NCI-H1694 treated with DMSO at 0.1 percent for 48 hours (cell line): ENCODE measurements at regions not wholly inside any gene's neighbourhood (a gene's known extent, or its start where the extent isn't known, plus 50 kb on each side); places are given as distances from the start of the nearest gene placed in this dataset.

Experiments used
- DNase-seq: peaks from one replicate; lab custom pipeline; 2025; lab: John Stamatoyannopoulos, UW

DNA sequence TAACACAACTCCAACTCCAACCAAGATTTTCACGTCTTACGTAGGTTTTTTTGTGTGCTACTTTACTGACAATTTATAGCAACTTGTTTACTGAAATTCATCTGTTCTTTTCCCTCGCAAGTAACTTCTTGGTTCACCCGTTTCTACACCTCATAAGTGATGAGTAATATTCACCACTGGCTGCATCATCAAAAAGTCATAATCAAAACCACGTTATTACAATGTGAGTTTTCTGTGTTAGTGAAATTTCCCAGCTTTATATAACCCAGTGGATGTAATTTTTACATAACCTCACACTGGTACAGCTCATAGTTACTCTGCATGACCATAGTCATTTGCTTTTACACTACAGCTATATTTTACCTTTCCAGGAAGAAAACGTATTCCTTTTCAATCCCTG, 401.1 kb upstream of the LYPLAL1 start:
- no peak for DNase-seq

DNA sequence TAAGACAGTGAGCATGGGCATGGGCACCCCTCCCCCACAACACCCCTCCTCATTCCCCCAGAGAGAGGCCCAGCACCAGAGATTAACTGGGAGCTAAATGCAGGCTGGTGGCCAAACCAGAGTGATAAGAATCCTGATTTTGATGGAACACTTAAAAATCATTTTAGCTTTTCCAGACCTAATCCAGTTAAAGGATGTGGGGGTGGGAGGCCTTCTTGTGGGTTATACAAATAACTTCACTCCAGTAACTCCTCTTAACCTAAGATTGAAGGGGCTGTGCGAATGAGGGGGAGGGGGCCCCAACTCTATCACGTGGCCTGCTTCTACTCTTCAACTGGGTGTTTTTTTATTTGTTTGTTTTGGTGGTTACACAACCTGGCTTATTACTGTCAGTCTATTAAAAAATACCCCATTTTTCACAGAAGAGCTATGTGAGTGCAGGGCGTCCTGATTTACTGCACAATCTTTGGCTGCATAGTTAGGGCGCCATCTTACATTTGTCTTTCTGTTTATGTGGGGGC, 398.1 kb upstream of the LYPLAL1 start:
- no peak for DNase-seq

DNA sequence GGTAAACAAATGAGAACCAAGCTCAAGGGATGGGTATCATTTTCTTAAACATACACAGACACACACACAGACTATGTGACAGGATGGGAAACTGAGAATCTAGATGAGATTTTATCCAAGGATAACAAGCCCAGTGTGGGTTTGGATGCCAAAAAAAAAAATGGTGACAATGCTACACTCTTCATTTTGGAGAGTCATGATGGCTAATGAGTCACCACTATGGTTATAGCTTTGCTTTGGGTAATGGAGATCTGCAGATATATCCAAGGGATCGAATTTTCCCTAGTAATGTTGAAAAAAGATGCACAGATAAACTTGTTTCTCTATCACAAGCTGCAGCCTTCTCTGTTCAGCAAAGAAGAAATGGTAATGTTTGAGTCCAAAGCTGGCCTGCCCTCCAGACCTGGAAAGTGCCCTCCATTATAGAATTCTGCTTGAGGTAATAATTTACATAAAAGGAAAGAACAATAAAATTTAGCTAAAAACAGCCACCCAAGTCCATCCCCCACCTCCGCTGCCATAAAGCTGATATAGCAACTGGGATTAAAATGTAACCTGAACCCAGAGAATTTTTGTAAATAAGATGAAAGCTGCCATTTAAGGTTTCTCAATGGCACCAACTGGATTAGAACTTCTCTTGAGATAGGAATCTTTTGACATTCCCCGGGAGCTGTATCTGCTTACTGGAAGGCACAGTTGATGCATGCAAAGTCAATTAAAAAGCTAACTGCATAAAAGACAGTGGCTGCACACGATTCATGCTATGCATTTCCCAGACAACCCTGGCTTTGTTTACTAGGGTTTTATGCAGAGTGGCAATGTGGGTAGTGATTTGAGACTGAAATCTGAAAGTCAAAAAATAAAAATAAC, 395.2 kb upstream of the LYPLAL1 start:
- no peak for DNase-seq

DNA sequence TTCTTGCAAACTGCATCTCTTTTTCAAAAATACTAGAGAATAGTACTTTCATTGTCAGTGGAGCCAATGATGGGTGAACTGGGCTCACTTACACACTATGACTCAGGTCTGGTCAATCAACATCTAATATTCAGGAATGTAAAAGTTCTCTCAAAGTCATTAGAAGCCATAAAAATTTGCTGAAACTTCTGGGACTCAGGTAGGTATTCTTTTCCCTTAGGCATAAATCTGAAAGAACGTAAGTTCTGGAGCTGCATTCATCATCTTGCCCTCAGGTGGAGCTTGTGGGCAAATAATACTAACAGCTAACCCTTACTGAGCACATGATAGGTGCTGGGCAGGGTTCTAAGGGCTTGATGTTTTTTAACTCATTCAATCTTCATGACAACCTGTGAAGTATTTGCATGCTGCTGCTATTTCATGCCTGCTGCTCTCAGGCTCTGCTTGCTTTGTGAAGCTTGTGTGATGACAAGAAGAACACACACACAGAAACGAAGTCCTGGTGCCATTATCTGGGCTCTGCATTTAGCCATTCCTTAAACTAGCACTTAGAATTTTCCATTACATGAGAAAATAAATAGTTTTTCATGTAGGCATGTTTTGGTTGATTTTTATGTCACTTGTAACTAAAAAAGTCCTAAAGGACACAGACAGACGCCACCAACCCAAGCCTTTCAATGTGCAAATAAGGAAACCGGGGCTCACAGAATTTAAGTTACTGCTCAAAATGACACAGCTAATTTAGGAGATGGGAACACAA, 394.2 kb upstream of the LYPLAL1 start:
- no peak for DNase-seq

DNA sequence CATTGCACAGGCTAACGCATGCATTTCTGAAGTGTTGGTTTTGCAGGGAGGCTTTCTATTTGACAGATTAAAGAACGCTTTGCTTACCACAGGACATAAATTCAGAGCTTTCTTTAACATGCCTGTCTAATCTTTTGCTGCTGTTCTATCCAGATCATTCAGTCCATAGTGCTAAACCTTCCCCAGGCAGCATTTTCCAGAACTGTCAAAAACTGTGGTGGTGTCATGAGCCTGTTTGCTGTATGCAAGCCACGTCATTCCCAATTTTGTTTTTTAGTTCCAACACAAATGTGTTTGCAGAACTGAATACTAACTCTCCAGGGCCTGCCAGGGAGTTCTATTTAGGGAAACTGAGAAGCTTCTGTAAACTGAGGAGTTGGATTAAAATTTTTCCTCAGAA, 390.5 kb upstream of the LYPLAL1 start:
- no peak for DNase-seq

DNA sequence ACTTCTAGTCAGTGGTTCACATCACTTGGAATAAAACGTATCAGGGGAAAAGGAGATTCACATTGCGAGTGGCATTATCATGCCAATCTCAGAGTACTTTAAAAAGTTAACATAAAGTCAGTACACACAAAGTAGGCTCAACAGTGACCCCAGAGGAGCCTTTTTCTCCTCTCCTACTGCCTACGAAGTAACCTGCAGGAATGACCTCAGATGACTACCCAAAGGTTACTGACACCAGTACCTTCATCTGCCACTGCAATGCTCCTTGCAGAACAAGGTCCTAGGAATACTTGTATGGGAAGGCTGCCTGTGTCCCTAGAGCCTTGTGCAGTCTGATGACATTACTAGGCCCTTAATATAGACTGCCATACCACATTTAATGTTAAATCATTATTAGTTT, 389.8 kb upstream of the LYPLAL1 start:
- DNase-seq = no peak

DNA sequence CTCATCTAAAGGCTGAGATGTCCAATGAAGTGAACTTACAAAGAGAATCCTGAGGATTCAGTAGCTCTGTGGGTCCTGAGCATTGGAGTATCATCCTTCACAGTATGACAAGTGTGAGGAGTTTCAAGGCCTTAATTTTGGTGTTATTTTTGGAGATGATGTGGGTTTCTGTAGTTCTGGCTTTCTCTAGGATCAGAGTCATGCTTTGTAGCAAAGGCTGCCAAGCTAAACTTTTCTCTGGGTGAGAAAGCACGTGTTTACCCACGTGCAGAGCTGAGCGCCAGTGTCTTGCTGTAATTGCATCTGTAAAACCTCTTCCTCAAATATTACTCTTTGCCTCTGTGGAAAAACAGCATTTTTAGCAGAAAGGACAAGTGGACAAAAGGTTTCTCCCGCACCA, 387.8 kb upstream of the LYPLAL1 start:
- no peak for DNase-seq

DNA sequence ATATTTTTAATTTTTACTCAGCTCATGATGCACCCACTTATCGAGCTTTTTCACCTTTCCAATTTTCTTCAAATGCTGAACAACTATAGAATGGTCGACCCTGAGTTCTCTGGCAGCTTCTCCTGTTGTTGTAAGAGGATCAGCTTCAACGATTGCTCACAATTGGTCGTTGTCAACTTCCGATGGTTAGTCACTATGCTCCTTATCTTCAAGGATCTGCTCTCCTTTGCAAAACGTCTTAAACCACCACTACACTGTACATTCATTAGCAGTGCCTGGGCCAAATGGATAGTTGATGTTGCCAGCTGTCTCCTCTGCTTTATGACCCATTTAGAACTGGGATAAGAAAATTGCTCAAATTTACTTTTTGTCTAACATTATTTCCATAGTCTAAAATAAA, 385.9 kb upstream of the LYPLAL1 start:
- DNase-seq = no peak

DNA sequence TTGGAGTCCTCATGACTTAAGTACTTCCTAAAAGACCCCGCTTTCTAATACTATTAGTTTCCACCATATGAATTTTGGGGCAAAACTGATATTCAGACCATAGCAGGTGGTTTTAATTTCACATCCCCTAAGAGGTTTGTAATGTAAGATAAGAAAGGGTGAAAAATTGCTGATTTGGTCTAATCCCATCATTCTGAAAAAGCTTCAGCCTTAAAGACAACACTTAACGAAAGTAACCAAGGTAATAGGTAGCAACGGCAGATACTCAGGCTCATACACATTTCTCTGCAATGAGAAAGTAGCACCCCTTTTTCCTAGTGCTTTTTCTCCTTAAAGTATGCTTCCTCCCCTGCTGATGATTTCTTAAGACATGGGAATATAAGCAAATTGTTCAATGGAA, 376.9 kb upstream of the LYPLAL1 start:
- DNase-seq = no peak

DNA sequence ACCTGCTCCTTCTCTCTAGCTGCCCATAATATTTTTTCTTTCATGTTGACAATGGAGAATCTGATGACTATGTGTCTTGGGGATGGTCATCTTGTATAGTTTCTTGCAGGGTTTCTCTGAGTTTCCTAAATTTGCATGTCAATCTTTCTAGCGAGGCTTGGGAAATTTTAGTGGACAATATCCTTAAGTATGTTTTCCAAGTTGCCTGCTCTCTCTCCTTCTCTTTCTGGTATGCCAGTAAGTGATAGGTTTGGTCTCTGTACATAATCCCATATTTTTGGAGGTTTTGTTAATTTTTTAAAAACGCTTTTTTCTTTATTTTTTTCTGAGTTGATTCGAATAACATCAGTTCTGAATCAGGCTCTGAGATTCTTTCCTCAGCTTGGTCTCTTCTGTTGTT, 370.9 kb upstream of the LYPLAL1 start:
- DNase-seq = no peak

DNA sequence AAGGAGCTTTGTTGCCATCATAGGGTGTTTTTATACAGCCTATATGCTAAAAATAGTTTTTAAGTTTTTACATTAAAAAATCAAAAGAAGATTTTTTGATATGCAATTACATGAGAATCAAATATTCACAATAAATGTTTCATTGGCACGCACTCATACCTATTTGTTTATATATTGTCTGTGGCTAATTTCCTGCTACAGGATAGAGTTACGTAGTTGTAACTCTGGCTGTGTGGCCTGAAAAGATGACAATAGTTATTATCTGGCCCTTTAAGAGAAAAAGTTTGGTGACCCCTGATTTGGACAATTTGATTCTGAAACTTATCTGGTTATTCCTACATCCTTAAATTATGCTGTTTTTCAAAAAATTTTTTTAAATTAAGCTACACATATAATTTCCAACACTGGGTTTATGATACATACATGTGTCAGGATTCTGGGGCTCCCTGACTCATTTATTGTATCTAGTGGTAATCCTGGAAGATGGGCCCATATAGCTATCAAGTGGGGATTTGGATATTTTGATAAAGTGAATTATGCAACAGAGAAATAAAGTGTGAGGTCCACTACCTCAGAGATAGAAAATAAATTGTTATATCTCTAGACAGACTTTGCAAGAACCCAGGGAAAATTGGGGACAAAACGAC, 370.2 kb upstream of the LYPLAL1 start:
- DNase-seq = no peak

DNA sequence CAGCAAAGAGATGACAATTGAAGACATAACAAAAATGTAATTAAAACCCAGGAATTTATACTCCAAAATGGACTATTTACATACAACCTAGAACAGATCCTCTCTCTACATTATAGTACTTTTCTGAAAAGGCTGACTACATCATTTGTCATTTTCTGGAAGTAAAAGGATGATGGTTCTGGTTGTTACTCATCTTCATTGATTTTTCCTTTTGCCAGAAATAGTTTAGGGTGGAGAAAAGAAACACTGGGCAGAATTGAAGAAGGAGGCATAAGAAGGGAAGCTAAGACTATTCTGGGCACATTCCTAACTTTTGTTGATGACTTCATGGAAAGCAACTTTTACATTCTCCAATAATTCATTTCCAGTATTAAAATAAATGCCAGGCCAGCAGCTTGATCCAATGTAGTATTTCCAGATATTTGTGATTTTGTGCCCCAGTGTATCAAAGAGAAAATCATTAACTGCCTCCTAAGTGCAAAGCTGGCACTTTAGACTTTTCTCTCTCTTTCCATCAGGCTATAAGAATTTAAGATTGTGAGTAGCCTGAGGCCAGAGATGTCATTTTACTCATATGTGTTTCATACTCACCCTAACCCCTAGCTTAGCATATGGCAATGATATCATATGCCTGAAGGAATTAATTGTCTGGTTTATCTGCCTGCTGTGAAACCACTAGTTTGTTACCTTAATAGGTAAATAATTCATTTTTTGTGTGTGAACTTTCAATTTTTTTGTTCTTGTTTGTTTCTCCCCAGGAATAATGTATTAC, 369.5 kb upstream of the LYPLAL1 start:
- no peak for DNase-seq

DNA sequence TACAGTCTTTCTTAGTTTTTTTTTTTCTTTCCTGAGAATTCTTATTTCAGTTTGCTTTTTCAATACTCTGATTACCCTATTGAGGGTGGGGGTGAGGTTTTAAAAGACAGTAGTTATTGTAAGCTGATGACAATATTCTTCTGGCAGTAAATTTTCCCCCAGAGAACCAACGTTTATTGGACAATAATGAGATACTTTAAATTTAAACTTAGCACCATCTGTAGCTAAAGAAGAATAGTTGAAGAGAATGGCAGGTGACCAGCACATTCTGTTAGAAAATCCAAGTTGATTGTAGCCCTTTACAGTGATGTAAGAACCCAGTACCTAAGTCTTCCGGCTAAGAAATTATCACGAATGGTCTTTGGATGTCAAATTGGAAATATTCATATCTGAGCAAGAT, 364.6 kb upstream of the LYPLAL1 start:
- no peak for DNase-seq

DNA sequence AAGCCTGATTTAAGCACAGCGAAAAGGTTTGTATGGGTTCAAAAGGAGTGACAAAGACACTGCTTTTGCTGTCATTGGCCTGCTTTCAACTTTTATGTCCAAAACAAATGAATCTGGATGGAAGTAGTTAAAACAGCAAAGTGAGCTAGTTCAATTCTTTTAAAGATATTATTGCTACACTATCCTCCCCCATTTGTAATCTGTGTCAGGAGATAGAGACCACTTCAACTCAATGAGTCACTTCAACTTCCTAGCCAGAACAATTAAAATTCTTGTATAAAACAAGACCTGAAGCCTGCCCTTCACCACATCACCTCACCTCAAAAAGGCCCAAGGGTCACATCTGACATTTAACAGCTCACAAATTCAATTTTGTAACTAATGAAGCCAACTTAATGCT, 364.1 kb upstream of the LYPLAL1 start:
- DNase-seq = no peak

DNA sequence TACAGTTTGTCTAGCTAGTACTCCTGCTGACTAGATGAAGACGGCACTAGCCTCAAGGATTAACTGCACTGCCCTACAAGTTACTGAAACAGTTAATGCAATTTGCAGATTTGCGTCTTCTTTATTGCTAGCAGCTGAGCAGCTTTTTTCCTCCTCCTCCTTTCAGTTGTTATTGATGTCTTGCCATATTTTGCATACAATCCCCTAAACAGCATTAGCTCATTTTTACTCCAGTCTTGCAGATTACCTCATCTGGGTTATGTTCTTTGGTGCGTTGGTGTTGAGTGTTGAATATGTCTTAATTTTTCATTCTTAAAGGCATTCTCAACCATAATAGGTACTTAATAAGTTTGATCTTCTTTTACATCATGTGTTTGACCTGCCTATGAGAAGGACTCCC, 363.4 kb upstream of the LYPLAL1 start:
- no peak for DNase-seq

DNA sequence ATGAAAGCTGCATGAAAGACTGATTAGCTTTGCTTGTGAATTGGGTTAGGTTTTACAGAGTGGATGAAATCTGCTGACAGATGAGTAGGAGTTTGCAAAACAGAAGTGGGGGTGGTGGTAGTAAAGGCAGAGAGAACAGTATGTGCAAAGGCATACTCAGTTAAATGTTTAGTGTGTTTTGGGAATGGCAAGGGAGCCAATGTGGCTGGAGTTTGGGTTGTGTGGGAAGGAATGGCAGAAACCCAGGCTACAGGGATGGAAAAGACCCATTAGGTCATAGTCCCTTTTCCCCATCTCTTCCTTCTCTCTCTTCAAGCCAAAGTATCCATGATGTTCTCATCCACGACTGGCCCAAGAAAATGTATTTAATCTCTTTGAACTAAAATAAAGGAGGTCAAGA, 362.2 kb upstream of the LYPLAL1 start:
- no peak for DNase-seq

DNA sequence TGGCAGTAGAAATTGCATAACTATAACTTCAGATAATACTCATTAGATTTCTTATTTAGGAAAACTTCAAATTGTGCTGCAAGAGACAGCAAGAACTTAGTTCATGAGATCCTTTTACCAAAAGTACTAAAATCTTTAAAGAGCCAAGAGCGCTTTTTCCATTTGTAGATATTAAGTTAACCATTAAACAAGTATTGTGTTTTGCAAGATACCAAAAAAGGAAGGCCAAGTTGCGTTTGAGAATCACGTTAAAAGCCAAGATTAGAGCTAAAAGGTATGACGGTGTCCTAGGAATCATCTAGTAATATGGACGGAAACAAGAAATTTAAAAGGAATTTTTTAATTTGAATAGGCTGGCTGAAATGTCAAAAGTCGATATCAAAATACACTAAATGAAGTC, 361.3 kb upstream of the LYPLAL1 start:
- DNase-seq = no peak

DNA sequence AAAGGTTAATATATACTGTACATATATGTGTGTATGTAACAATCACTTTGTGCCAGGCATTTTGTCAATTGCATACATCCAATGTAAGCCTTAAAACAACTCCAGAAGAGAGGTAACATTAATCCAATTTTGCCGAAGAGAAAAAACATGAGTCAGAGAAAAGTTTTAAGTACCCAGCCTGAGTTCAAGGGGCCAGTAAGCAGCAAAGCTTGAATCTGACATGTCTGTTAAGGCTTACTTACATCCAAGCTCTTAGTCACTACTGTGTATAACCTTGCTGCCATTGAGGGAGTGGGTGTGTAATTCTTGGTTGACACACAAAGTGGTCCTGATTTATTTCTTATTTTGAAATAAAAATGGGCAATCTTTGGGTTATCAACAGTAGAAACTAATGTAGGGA, 360.4 kb upstream of the LYPLAL1 start:
- DNase-seq = no peak

DNA sequence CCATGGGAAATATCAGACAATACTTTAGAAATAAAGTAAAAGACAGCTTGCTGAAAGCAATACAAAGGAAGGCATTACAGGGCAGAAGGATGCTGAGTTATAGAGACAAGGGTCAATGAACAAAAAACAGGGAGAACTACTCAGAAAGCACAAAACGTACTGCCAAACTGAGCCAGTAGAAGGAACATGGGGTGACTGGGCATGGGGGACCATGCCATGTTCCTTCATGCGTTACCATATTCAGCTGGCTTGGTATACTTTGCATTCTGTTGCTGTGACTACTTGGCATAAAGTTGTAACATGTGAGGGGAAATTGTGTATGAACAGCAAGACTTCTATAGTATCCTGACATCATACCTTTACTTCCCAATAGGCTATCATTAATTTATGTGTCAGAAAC, 358.6 kb upstream of the LYPLAL1 start:
- no peak for DNase-seq

DNA sequence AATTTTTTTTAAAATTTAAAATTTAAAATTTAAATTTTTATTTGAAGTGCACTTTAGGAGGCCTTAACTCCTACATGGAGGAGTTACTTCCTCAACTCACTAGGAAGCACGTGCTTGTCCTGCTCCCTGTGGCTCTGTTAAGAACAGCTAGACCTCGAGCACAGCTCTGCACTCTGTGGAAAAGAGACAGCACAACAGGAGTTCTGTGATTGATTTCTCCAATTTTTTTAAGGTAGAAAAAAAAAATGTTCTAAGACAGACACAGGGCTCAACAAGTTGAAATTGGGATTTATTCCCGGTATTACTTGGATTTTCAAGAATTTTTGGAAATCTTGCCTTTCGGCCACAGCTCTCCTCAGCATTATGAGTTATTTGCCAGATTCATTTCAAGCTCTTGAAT, 356.6 kb upstream of the LYPLAL1 start:
- no peak for DNase-seq

DNA sequence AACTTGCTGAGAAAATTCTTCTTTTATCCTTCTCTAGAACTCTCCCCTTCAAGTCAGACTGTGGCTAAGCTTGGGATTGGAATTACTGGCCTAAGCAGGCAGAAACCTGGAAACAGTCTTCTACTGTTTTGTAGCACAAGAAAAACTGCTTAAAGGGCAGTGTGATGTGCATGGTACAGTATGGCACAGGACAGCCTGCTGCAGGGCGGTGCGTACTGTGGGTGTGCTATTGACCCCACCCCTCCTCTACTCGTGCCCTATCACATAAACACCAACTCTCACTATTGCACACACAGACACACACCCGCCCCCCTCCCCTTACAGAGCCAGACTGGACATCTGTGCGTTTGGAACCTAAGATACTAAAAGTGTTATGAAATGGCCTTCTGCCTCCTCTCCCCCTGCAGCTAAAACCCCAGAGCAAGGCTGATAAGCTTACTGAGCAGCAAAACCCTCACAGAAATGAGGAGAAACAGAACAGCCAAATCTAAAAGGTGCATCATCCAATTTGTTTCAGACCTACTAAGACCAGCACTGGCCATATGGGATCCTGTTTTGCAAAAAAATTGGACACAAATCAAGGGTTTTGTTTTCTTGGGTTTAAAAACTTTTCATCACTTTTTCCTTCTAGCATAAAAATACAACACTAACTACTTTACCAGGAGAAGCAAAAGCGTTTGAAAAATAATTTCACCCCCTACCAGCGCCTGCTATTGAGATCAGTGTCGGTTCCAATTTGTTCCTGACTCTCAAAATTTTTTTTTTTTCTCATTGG, 355.8 kb upstream of the LYPLAL1 start:
- no peak for DNase-seq
